HepG2 (cell line): ENCODE measurements at regions not wholly inside any gene's neighbourhood (a gene's known extent, or its start where the extent isn't known, plus 50 kb on each side); places are given as distances from the start of the nearest gene placed in this dataset.

ENCODE experiments used
- ATAC-seq: fragments of 200-7000 bp; cut with Tn5 transposase; 3 replicates; pipeline ENCODE4 v1.9.1; 2020; ENCODE audit warnings: mild to moderate bottlenecking, moderate library complexity
- BruUV-seq: library from RNA; stranded (reverse); fragments of 400-500 nt; replicated peaks from 2 replicates; lab custom pipeline; 2021; lab: Mats Ljungman, UMichigan
- CTCF ChIA-PET: fragments of 300-600 bp; formaldehyde crosslinking; extraction: SDS; loops from one replicate; lab custom pipeline; 2021; ENCODE audit warnings: low total read pairs, inconsistent platforms, low intra/inter-chr PET ratio; lab: Yijun Ruan, JAX
- POLR2A ChIA-PET: fragments of 350-600 bp; sonication (Branson Sonifier 250); formaldehyde crosslinking; loops from one replicate; lab custom pipeline; 2020; ENCODE audit warnings: antibody characterized with exemption, inconsistent platforms; lab: Yijun Ruan, JAX
- DNase-seq: peaks from one replicate; pipeline ENCODE4 v3.0.0-alpha.2; 2015; ENCODE audit warnings: low spot score
- FAIRE-seq: peaks from 3 replicates; lab custom pipeline; 2011; peaks lifted over from hg19 to GRCh38; lab: Jason Lieb, UNC
- H2AFZ ChIP-seq: one replicate; pipeline ENCODE4 v1.6.1; 2011; ENCODE audit warnings: low read length, inconsistent platforms
- H3K27ac ChIP-seq: fragments of 300-600 bp; 3 replicates; pipeline ENCODE4 v1.8.0; 2011; ENCODE audit warnings: mixed run types, mild to moderate bottlenecking, mixed read lengths, low read length, inconsistent platforms; ENCODE audit not compliant: insufficient read depth; ENCODE audit errors: extremely low read length
- H3K27me3 ChIP-seq, 2 experiments: fragments of 200-600 bp in 1 of 2; 2 replicates in 1 of 2; 3 replicates in 1 of 2; pipeline versions ENCODE4 v1.6.0 to v1.8.0; 2011; ENCODE audit warnings: low read length in 2 of 2, mild to moderate bottlenecking in 2 of 2, moderate library complexity in 2 of 2, inconsistent platforms in 1 of 2; ENCODE audit not compliant: insufficient read depth in 2 of 2, control insufficient read depth in 1 of 2
- H3K36me3 ChIP-seq, 2 experiments: fragments of 200-600 bp in 1 of 2; replicated peaks in 1 of 2; 2 replicates in 1 of 2; 3 replicates in 1 of 2; pipeline versions ENCODE4 v1.5.1 to v1.8.0; 2011; ENCODE audit warnings: low read length in 2 of 2, inconsistent platforms in 1 of 2; ENCODE audit not compliant: insufficient read depth in 2 of 2, control insufficient read depth in 1 of 2
- H3K4me1 ChIP-seq: 2 replicates; pipeline ENCODE4 v1.5.1; 2012; ENCODE audit warnings: low read length, inconsistent platforms; ENCODE audit not compliant: insufficient read depth
- H3K4me2 ChIP-seq: 2 replicates; pipeline ENCODE4 v1.6.0; 2011; ENCODE audit warnings: low read depth, low read length, inconsistent platforms
- H3K4me3 ChIP-seq, 3 experiments: fragments of 200-600 bp in 1 of 3; sonication (generic), shearing (Covaris generic) in 1 of 3; replicated peaks in 1 of 3; 2 replicates each; pipeline ENCODE4 v1.5.1; 2011 to 2016; ENCODE audit warnings: low read length in 3 of 3, inconsistent platforms in 2 of 3, low read depth in 2 of 3, mild to moderate bottlenecking in 2 of 3, control low read depth in 1 of 3, mixed read lengths in 1 of 3; ENCODE audit not compliant: insufficient read depth in 1 of 3
- H3K79me2 ChIP-seq: one replicate; pipeline ENCODE4 v1.6.1; 2011; ENCODE audit warnings: low read length, inconsistent platforms; ENCODE audit not compliant: insufficient read depth
- H3K9ac ChIP-seq: 2 replicates; pipeline ENCODE4 v1.6.0; 2011; ENCODE audit warnings: mild to moderate bottlenecking, low read depth, low read length, inconsistent platforms; ENCODE audit not compliant: insufficient read depth
- H3K9me3 ChIP-seq: 2 replicates; pipeline ENCODE4 v1.5.1; 2012; ENCODE audit warnings: mild to moderate bottlenecking, low read length
- H4K20me1 ChIP-seq: 2 replicates; pipeline ENCODE4 v1.6.0; 2011; ENCODE audit warnings: inconsistent platforms, mild to moderate bottlenecking, low read length, moderate library complexity; ENCODE audit not compliant: insufficient read depth
- GFI1 ChIP-seq: sonication (generic); formaldehyde crosslinking; IDR thresholded peaks from 2 replicates; pipeline ENCODE4 v1.5.0; 2020; ENCODE audit warnings: missing genetic modification reagents, mild to moderate bottlenecking, borderline replicate concordance
- HOXA3 ChIP-seq: sonication (generic); formaldehyde crosslinking; IDR thresholded peaks from 2 replicates; pipeline ENCODE4 v1.5.0; 2020; ENCODE audit warnings: missing genetic modification reagents
- MAF1 ChIP-seq: sonication (generic); formaldehyde crosslinking; IDR thresholded peaks from 2 replicates; pipeline ENCODE4 v1.5.0; 2020; ENCODE audit warnings: missing genetic modification reagents, borderline replicate concordance
- NFYB ChIP-seq: sonication (generic); formaldehyde crosslinking; IDR thresholded peaks from 2 replicates; pipeline ENCODE4 v1.4.0; 2020; ENCODE audit warnings: missing genetic modification reagents
- SALL1 ChIP-seq: sonication (generic); formaldehyde crosslinking; IDR thresholded peaks from 2 replicates; pipeline ENCODE4 v1.8.0; 2022; ENCODE audit warnings: mild to moderate bottlenecking, missing genetic modification reagents
- SKI ChIP-seq: fragments of 450-650 bp; IDR thresholded peaks from one replicate; pipeline ENCODE4 v1.6.1; 2018; ENCODE audit warnings: mild to moderate bottlenecking; ENCODE audit not compliant: partially characterized antibody
- SNAPC5 ChIP-seq: sonication (generic); formaldehyde crosslinking; IDR thresholded peaks from 2 replicates; pipeline ENCODE4 v1.8.1; 2023; ENCODE audit warnings: mild to moderate bottlenecking, missing genetic modification reagents, borderline replicate concordance
- TAF1 ChIP-seq: sonication (generic); formaldehyde crosslinking; IDR thresholded peaks from 2 replicates; pipeline ENCODE4 v1.4.0; 2020; ENCODE audit warnings: missing genetic modification reagents
- ZMYM2 ChIP-seq: sonication (generic); formaldehyde crosslinking; IDR thresholded peaks from 2 replicates; pipeline ENCODE4 v1.8.0; 2022; ENCODE audit warnings: mild to moderate bottlenecking, missing genetic modification reagents
- ZNF136 ChIP-seq: sonication (generic); formaldehyde crosslinking; IDR thresholded peaks from 2 replicates; pipeline ENCODE4 v1.8.1; 2022; ENCODE audit warnings: low read depth, mild to moderate bottlenecking, moderate library complexity, missing genetic modification reagents
- ZNF441 ChIP-seq: sonication (generic); formaldehyde crosslinking; IDR thresholded peaks from 2 replicates; pipeline ENCODE4 v1.7.0; 2021; ENCODE audit warnings: missing genetic modification reagents, borderline replicate concordance
- ZNF629 ChIP-seq: sonication (generic); formaldehyde crosslinking; conservative IDR thresholded peaks from 2 replicates; pipeline ENCODE4 v1.5.0; 2020; ENCODE audit warnings: missing genetic modification reagents
- WGBS: methylation state at CpG from one replicate; pipeline ENCODE4 v1.1.6; 2017; ENCODE audit warnings: low lambda C conversion rate; 5-methylcytosine and 5-hydroxymethylcytosine counted together
- in situ Hi-C: cut with HindIII; loops from 2 replicates; pipeline ENCODE4 v1.10.0; 2017; ENCODE audit warnings: low pct_unique_long_range_greater_than_20kb; ENCODE audit not compliant: extremely low pct_ligation_motif_present
- intact Hi-C: fragments of 100-400 bp; cut with micrococcal nuclease; formaldehyde crosslinking; loops from one replicate; pipeline ENCODE4 v1.10.0; 2022; ENCODE audit not compliant: unreplicated experiment
- TF ChIP-seq, protein P1 (sequence below): sonication (generic); formaldehyde crosslinking; IDR thresholded peaks from 2 replicates; pipeline ENCODE4 v1.4.0; 2020; ENCODE audit warnings: missing genetic modification reagents, borderline replicate concordance

DNA sequence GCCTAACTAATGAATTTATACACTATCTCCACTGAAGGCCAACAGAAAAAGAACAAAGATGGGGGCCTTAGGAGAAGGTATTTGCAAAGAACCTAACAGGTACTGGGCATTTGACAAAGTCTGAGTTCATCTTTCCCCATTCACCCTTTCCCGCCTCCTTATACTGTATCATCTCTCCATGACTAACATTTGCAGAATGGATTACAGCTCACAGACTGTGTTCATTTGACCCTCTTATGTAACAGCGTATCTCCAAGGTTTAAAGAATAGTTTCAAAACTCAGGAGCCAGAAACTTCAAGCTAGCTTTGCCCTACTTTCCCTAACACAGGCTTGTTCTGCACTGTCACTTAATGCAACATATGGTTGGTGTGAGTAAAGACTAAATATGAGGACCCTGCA lies 238.7 kb upstream of the CELF2 start:
- H3K27me3 ChIP-seq, result no peaks in the 10 kb centered on the region
- no peaks in the 10 kb centered on the region for H4K20me1 ChIP-seq
- POLR2A ChIA-PET, result no interaction called here
- H3K4me3 ChIP-seq, result no peak overlapping the region
- H3K36me3 ChIP-seq, result no peaks in the 10 kb centered on the region
- ATAC-seq, result no peak
- intact Hi-C loops, result no loop called here
- H3K9me3 ChIP-seq, result peaks cover 49% of the 10 kb centered on the region
- H3K9ac ChIP-seq, result no peak overlapping the region
- H2AFZ ChIP-seq, result no peak overlapping the region
- FAIRE-seq, result no peak
- no peak overlapping the region for H3K4me2 ChIP-seq
- in situ Hi-C loops, result no loop called here
- H3K27ac ChIP-seq, result no peak overlapping the region
- CTCF ChIA-PET, result no interaction called here
- no peaks in the 10 kb centered on the region for H3K4me1 ChIP-seq
- DNase-seq, result no peak
- BruUV-seq, result no TSS peak
- WGBS, result 26% methylated on average over 2 of the region's 2 CpGs
- no peaks in the 10 kb centered on the region for H3K79me2 ChIP-seq
- TF ChIP-seq SKI (no peak), ZNF136 (CRISPR knock-in tag) (no peak), SALL1 (CRISPR knock-in tag) (no peak), GFI1 (CRISPR knock-in tag) (no peak), SNAPC5 (CRISPR knock-in tag) (no peak), TAF1 (CRISPR knock-in tag) (no peak), HOXA3 (CRISPR knock-in tag) (no peak), ZNF629 (no peak), MAF1 (CRISPR knock-in tag) (no peak), ZNF441 (CRISPR knock-in tag) (no peak), ZMYM2 (CRISPR knock-in tag) (no peak), NFYB (CRISPR knock-in tag) (no peak)
- TF ChIP-seq, protein P1, sequence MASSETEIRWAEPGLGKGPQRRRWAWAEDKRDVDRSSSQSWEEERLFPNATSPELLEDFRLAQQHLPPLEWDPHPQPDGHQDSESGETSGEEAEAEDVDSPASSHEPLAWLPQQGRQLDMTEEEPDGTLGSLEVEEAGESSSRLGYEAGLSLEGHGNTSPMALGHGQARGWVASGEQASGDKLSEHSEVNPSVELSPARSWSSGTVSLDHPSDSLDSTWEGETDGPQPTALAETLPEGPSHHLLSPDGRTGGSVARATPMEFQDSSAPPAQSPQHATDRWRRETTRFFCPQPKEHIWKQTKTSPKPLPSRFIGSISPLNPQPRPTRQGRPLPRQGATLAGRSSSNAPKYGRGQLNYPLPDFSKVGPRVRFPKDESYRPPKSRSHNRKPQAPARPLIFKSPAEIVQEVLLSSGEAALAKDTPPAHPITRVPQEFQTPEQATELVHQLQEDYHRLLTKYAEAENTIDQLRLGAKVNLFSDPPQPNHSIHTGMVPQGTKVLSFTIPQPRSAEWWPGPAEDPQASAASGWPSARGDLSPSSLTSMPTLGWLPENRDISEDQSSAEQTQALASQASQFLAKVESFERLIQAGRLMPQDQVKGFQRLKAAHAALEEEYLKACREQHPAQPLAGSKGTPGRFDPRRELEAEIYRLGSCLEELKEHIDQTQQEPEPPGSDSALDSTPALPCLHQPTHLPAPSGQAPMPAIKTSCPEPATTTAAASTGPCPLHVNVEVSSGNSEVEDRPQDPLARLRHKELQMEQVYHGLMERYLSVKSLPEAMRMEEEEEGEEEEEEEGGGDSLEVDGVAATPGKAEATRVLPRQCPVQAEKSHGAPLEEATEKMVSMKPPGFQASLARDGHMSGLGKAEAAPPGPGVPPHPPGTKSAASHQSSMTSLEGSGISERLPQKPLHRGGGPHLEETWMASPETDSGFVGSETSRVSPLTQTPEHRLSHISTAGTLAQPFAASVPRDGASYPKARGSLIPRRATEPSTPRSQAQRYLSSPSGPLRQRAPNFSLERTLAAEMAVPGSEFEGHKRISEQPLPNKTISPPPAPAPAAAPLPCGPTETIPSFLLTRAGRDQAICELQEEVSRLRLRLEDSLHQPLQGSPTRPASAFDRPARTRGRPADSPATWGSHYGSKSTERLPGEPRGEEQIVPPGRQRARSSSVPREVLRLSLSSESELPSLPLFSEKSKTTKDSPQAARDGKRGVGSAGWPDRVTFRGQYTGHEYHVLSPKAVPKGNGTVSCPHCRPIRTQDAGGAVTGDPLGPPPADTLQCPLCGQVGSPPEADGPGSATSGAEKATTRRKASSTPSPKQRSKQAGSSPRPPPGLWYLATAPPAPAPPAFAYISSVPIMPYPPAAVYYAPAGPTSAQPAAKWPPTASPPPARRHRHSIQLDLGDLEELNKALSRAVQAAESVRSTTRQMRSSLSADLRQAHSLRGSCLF (CRISPR knock-in tag), result no peak
- TF ChIP-seq, all 625 proteins: peak for 0
